BLaER1 (cell line): ENCODE measurements at regions not wholly inside any gene's neighbourhood (a gene's known extent, or its start where the extent isn't known, plus 50 kb on each side); places are given as distances from the start of the nearest gene placed in this dataset.

Experiments
- H3K27ac ChIP-seq: shearing (Covaris generic); formaldehyde crosslinking; 2 replicates; pipeline ENCODE4 v1.8.1; 2022
- H3K27me3 ChIP-seq: shearing (Covaris generic); formaldehyde crosslinking; 2 replicates; pipeline ENCODE4 v1.8.1; 2022
- H3K36me3 ChIP-seq: shearing (Covaris generic); formaldehyde crosslinking; 2 replicates; pipeline ENCODE4 v1.8.1; 2022
- H3K4me1 ChIP-seq: shearing (Covaris generic); formaldehyde crosslinking; 2 replicates; pipeline ENCODE4 v1.8.1; 2022
- H3K4me2 ChIP-seq: shearing (Covaris generic); formaldehyde crosslinking; 2 replicates; pipeline ENCODE4 v1.8.1; 2022
- H3K4me3 ChIP-seq: shearing (Covaris generic); formaldehyde crosslinking; 2 replicates; pipeline ENCODE4 v1.8.1; 2022
- H3K9ac ChIP-seq: shearing (Covaris generic); formaldehyde crosslinking; 2 replicates; pipeline ENCODE4 v1.8.1; 2022
- H3K9me3 ChIP-seq: shearing (Covaris generic); formaldehyde crosslinking; 2 replicates; pipeline ENCODE4 v1.8.1; 2022
- H4K20me1 ChIP-seq: shearing (Covaris generic); formaldehyde crosslinking; 2 replicates; pipeline ENCODE4 v1.8.1; 2022
- Cebpa-rat ChIP-seq: shearing (Covaris generic); IDR thresholded peaks from 2 replicates; pipeline ENCODE4 v1.8.1; 2022

DNA sequence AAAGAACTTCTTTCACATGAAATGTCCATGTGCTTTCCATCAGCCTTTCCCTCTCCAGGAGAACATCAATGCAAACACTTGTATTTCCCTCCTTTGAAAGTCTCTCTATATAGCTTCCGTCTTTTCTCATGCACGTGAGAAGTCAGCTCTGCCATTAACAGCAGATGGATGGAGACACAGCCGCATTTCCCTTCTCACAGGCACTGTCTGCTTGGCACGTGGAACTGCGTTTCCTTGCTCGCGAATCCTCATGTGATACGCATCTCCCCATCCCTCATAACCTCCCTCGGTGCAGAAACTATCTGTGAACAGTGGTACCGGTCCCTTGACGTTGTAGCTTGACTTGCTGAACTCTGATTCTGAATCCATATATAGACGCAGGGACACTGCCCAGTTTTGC is 717.0 kb upstream of the RBFOX1 start:
- Histone ChIP-seq H3K4me3 (no peak overlapping the region), H3K27me3 (no peaks in the 10 kb centered on the region), H3K4me2 (no peak overlapping the region), H3K27ac (no peak overlapping the region), H3K4me1 (no peaks in the 10 kb centered on the region), H3K36me3 (no peaks in the 10 kb centered on the region), H4K20me1 (no peaks in the 10 kb centered on the region), H3K9ac (no peak overlapping the region), H3K9me3 (0 out of 2 replicates have a peak, but pooled peaks cover 2% of the 10 kb centered on the region)
- TF ChIP-seq Cebpa-rat = no peak

DNA sequence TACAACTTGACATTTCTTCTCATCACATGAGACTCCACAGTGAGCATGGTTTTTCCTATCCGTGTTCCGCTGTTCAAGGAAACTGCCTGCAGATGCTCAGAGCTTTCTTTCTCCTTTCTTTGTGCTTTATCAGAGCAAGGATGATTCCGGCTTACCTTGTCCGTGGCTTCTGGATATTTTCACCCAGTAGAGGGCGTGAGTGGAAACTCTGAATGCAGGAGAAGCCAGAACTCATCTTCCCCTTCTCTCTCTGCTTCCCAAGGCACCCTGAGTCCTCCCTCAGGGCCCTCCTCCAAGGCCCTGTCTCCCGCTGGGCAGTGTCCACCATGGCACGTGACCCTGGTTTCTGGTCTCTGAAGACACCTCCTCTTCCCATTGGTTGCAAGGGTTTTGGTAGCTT is 721.1 kb upstream of the RBFOX1 start:
- no peaks in the 10 kb centered on the region for H3K9me3 ChIP-seq
- H3K4me2 ChIP-seq = no peak overlapping the region
- H3K4me3 ChIP-seq = no peak overlapping the region
- H3K36me3 ChIP-seq = no peaks in the 10 kb centered on the region
- no peak for TF ChIP-seq Cebpa-rat
- no peaks in the 10 kb centered on the region for H4K20me1 ChIP-seq
- no peak overlapping the region for H3K9ac ChIP-seq
- no peak overlapping the region for H3K27ac ChIP-seq
- no peaks in the 10 kb centered on the region for H3K27me3 ChIP-seq
- no peaks in the 10 kb centered on the region for H3K4me1 ChIP-seq

DNA sequence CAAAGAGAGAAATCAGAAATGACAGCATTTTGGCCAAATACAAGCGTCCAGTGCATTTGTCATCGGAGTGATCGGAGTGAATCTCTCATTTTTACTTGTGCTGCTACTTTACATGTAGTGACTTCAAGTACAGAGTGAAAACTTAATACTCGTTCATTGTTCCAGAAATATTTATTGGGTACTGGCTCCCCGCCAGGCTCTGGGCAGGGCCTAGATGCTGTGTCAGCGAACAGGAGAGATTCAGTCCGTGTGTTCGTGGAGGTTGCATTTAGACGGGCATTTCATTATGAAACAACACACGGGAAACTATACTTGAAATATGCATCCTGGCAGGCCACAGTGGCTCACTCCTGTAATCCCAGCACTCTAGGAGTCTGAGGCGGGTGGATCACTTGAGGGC is 727.2 kb upstream of the RBFOX1 start:
- Histone ChIP-seq H3K9ac (no peak overlapping the region), H4K20me1 (no peaks in the 10 kb centered on the region), H3K4me3 (no peak overlapping the region), H3K36me3 (no peaks in the 10 kb centered on the region), H3K4me1 (peaks cover 7% of the 10 kb centered on the region; the same call in 1 of the 2 replicates), H3K27ac (no peak overlapping the region), H3K4me2 (no peak overlapping the region), H3K9me3 (no peaks in the 10 kb centered on the region), H3K27me3 (no peaks in the 10 kb centered on the region)
- no peak for TF ChIP-seq Cebpa-rat

GRCh38 chr16:6603780-6604325 is 728.8 kb upstream of the RBFOX1 start:
- Histone ChIP-seq H3K27me3 (no peaks in the 10 kb centered on the region), H3K4me3 (no peak overlapping the region), H3K36me3 (no peaks in the 10 kb centered on the region), H3K4me2 (no peak overlapping the region), H3K27ac (no peak overlapping the region), H4K20me1 (no peaks in the 10 kb centered on the region), H3K4me1 (peaks cover 7% of the 10 kb centered on the region; the same call in 1 of the 2 replicates), H3K9ac (no peak overlapping the region), H3K9me3 (no peaks in the 10 kb centered on the region)
- TF ChIP-seq Cebpa-rat = no peak

DNA sequence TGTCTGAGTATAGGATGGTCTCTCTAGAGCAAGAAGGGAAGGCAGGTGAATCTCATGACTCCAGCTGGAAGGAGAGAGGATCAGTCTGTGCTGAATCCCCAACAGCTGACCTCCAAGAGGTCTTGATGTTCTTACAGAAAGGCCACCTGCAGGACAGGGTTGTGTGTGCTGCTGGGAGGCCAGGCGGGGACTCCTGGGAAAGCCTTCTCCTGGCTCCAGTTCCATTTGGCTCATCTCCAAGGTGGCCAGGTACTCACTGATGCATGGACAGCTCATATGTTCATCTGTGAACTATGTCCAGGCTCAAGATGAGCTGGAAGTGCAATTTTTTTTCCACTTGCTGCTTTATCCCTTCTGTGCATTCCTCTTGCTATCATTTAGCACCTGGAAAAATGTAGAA is 730.2 kb upstream of the RBFOX1 start:
- Histone ChIP-seq H3K9ac (no peak overlapping the region), H3K36me3 (no peaks in the 10 kb centered on the region), H3K4me3 (no peak overlapping the region), H3K4me1 (peaks cover 7% of the 10 kb centered on the region; the same call in 1 of the 2 replicates), H3K9me3 (no peaks in the 10 kb centered on the region), H4K20me1 (no peaks in the 10 kb centered on the region), H3K4me2 (no peak overlapping the region), H3K27me3 (no peaks in the 10 kb centered on the region), H3K27ac (no peak overlapping the region)
- no peak for TF ChIP-seq Cebpa-rat

DNA sequence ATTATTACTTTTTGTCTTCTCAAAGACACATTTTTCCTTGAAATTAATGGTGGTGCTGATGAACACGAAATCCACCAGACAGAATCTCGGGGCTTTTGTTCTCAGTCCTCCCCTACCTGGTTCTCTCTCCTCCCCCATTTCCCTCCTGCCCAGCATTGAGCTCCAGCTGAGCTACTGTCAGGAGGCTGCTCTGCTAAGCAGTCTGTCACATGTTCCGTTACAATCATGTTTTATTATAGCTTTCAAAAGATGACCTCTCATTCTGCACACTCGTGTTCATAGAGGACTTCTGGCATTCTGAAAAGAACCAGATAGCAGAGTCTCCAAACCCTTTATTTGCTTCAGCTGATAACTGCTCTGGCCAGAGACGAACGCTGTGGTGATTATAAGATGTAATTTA is 732.5 kb upstream of the RBFOX1 start:
- Histone ChIP-seq H3K36me3 (no peaks in the 10 kb centered on the region), H3K9ac (no peak overlapping the region), H3K27ac (no peak overlapping the region), H3K9me3 (no peaks in the 10 kb centered on the region), H3K27me3 (no peaks in the 10 kb centered on the region), H4K20me1 (no peaks in the 10 kb centered on the region), H3K4me1 (peaks cover 7% of the 10 kb centered on the region; the same call in 1 of the 2 replicates), H3K4me2 (no peak overlapping the region), H3K4me3 (no peak overlapping the region)
- TF ChIP-seq Cebpa-rat = no peak

DNA sequence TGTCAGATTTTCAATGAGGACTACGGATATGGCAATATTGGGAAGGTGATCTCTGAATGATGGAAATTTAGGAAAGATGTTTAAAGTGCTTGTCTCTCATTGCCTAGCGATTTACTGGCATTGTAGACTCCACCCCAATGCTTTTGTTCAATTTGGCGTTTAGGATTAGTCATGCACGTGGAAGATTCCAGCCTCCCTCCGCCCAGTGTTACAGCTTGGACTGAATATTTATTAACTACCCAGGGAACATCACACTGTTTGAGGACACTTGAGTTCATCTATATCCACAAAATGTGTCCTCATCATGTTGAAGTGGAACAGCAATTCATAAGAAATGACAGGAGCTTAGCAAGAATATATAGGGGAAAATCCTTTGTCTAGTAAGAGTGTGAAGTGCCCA is 738.8 kb upstream of the RBFOX1 start:
- H3K4me2 ChIP-seq = no peak overlapping the region

DNA sequence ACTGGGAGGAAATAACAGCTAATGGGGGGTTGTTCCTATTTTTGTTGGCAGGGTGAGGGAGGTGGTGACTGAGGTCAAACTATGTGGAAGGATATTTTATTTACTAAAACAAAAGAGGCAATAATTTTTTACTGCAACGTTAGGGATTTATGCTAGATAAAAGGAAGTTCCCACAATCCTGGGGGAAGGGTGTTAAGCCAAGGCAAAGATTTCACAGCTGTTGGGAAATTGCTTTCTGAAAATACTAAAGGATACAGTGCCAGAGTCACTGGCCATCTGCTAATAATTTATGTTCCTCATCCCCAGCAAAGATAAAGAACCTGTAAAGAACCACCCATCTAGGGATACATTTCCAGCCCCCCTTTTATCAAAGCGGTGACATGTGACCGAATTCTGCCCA is 756.0 kb upstream of the RBFOX1 start:
- H3K9ac ChIP-seq = no peak overlapping the region
- H3K36me3 ChIP-seq = no peaks in the 10 kb centered on the region
- no peak overlapping the region for H3K4me2 ChIP-seq
- no peaks in the 10 kb centered on the region for H3K4me1 ChIP-seq
- H3K4me3 ChIP-seq = no peak overlapping the region
- H3K27me3 ChIP-seq = no peaks in the 10 kb centered on the region
- H3K27ac ChIP-seq = no peak overlapping the region
- TF ChIP-seq Cebpa-rat = no peak
- H3K9me3 ChIP-seq = no peaks in the 10 kb centered on the region
- H4K20me1 ChIP-seq = no peaks in the 10 kb centered on the region

More for the DNA sequence above, 738.8 kb upstream of the RBFOX1 start:
- H3K27ac ChIP-seq = no peak overlapping the region
- no peaks in the 10 kb centered on the region for H3K27me3 ChIP-seq
- no peaks in the 10 kb centered on the region for H4K20me1 ChIP-seq
- no peaks in the 10 kb centered on the region for H3K36me3 ChIP-seq
- H3K9ac ChIP-seq = no peak overlapping the region
- no peak overlapping the region for H3K4me3 ChIP-seq
- TF ChIP-seq Cebpa-rat = no peak
- H3K4me1 ChIP-seq = no peaks in the 10 kb centered on the region
- H3K9me3 ChIP-seq = no peaks in the 10 kb centered on the region

DNA sequence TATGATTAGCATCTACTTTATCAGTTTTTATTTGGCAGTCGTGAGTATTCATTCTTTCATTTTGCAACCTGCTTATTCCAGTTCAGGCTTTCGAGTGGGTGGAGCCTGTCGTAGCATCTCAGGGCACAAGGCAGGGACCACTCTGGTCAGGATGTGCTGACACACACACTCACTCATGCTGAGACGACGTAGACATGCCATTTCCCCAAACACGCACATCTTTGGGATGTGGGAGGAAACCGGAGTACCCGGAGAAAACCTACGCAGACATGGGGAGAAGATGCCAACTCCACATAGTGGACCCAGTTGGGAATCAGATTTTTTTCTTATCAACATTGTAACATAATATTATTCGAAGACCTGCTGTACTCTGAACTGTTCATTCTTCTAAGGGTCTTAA is 756.5 kb upstream of the RBFOX1 start:
- H3K27me3 ChIP-seq = no peaks in the 10 kb centered on the region
- H3K4me2 ChIP-seq = no peak overlapping the region
- no peak overlapping the region for H3K27ac ChIP-seq
- H3K36me3 ChIP-seq = no peaks in the 10 kb centered on the region
- no peak for TF ChIP-seq Cebpa-rat
- no peak overlapping the region for H3K9ac ChIP-seq
- no peaks in the 10 kb centered on the region for H3K4me1 ChIP-seq
- no peak overlapping the region for H3K4me3 ChIP-seq
- no peaks in the 10 kb centered on the region for H3K9me3 ChIP-seq
- no peaks in the 10 kb centered on the region for H4K20me1 ChIP-seq

- H3K27me3 ChIP-seq = no peaks in the 10 kb centered on the region
- no peak for TF ChIP-seq Cebpa-rat
- no peak overlapping the region for H3K27ac ChIP-seq
- H3K4me3 ChIP-seq = no peak overlapping the region
- H3K4me2 ChIP-seq = no peak overlapping the region
- no peaks in the 10 kb centered on the region for H3K9me3 ChIP-seq
- no peaks in the 10 kb centered on the region for H3K36me3 ChIP-seq
- no peak overlapping the region for H3K9ac ChIP-seq
- no peaks in the 10 kb centered on the region for H3K4me1 ChIP-seq
- no peaks in the 10 kb centered on the region for H4K20me1 ChIP-seq
Observed at GRCh38 chr16:6574146-6574545, 758.5 kb upstream of the RBFOX1 start.

DNA sequence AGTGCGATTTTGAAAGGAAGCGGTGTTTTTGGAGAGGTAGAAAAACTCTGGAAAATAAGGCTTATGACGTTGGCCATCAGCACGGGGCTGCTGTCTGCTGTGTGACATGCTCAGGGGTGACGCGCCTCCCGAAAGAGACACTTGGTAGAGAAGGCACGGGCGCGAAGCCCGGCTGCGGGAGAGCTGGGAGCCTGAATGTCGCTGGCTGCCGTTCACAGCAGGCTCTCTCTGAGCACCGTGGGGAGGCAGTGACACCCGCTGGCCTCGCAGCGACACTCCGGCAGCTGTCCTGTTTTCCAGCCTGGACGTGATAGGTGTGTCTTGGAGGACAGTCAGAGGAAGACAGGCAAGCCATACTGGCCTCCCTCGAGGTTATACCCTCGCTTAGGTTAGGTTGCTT is 759.1 kb upstream of the RBFOX1 start:
- Histone ChIP-seq H3K9ac (no peak overlapping the region), H3K36me3 (no peaks in the 10 kb centered on the region), H3K27me3 (no peaks in the 10 kb centered on the region), H3K4me1 (no peaks in the 10 kb centered on the region), H3K4me2 (no peak overlapping the region), H3K9me3 (no peaks in the 10 kb centered on the region), H4K20me1 (no peaks in the 10 kb centered on the region), H3K27ac (no peak overlapping the region), H3K4me3 (no peak overlapping the region)
- no peak for TF ChIP-seq Cebpa-rat
